HG02884 (cell line): ENCODE measurements at regions not wholly inside any gene's neighbourhood (a gene's known extent, or its start where the extent isn't known, plus 50 kb on each side); places are given as distances from the start of the nearest gene placed in this dataset.
"Not testable (repeated sequence)": the region's sequence is repeated elsewhere in the genome, so short reads cannot be mapped to it uniquely, and the experiment has no call there.

ENCODE experiments used
- ATAC-seq: cut with Tn5 transposase; IDR thresholded peaks from one replicate; pipeline ENCODE4 v1.9.1; 2021; ENCODE audit warnings: mild to moderate bottlenecking, moderate library complexity; ENCODE audit not compliant: unreplicated experiment

- no peak for ATAC-seq
These were observed 1588.0 kb downstream of the SLITRK1 start for GRCh38 chr13:82294226-82294625.

GRCh38 chr13:82292334-82292733, 1589.9 kb downstream of the SLITRK1 start:
- ATAC-seq, result no peak

GRCh38 chr13:82291852-82292251, 1590.4 kb downstream of the SLITRK1 start:
- no peak for ATAC-seq

- ATAC-seq, result no peak
These were observed 1606.6 kb downstream of the SLITRK1 start for GRCh38 chr13:82275644-82276043.

GRCh38 chr13:82259284-82259683, 1623.0 kb downstream of the SLITRK1 start:
- no peak for ATAC-seq

- ATAC-seq, result no peak
These were observed 1624.3 kb downstream of the SLITRK1 start for GRCh38 chr13:82257790-82258507.

GRCh38 chr13:82248762-82249161, 1633.5 kb downstream of the SLITRK1 start:
- ATAC-seq, result no peak

GRCh38 chr13:82245860-82246259, 1636.4 kb downstream of the SLITRK1 start:
- no peak for ATAC-seq

GRCh38 chr13:82224806-82225205, 1657.5 kb downstream of the SLITRK1 start:
- no peak for ATAC-seq

GRCh38 chr13:82221621-82222020, 1660.7 kb downstream of the SLITRK1 start:
- ATAC-seq, result no peak

GRCh38 chr13:82220641-82221040, 1661.6 kb downstream of the SLITRK1 start:
- ATAC-seq, result no peak

- no peak for ATAC-seq
These were observed 1666.1 kb downstream of the SLITRK1 start for GRCh38 chr13:82216165-82216564.

- ATAC-seq, result no peak
These were observed 1667.9 kb downstream of the SLITRK1 start for GRCh38 chr13:82214341-82214740.

- no peak for ATAC-seq
These were observed 1676.0 kb downstream of the SLITRK1 start for GRCh38 chr13:82206241-82206640.

GRCh38 chr13:82202398-82202797, 1679.9 kb downstream of the SLITRK1 start:
- no peak for ATAC-seq

GRCh38 chr13:82196087-82196486, 1686.2 kb downstream of the SLITRK1 start:
- no peak for ATAC-seq

- ATAC-seq, result no peak
These were observed 1695.0 kb downstream of the SLITRK1 start for GRCh38 chr13:82187227-82187626.

GRCh38 chr13:82176751-82177150, 1705.5 kb downstream of the SLITRK1 start:
- no peak for ATAC-seq

GRCh38 chr13:82165396-82166174, 1716.7 kb downstream of the SLITRK1 start:
- ATAC-seq, result no peak

- ATAC-seq, result not testable (repeated sequence)
These were observed 1717.4 kb downstream of the SLITRK1 start for GRCh38 chr13:82164780-82165395.

- ATAC-seq, result no peak
These were observed 1734.7 kb downstream of the SLITRK1 start for GRCh38 chr13:82147526-82147925.

GRCh38 chr13:82136880-82137279, 1745.4 kb downstream of the SLITRK1 start:
- no peak for ATAC-seq
